ENCODE measurements at regions not wholly inside any gene's neighbourhood (a gene's known extent, or its start where the extent isn't known, plus 50 kb on each side); places are given as distances from the start of the nearest gene placed in this dataset.

DNA sequence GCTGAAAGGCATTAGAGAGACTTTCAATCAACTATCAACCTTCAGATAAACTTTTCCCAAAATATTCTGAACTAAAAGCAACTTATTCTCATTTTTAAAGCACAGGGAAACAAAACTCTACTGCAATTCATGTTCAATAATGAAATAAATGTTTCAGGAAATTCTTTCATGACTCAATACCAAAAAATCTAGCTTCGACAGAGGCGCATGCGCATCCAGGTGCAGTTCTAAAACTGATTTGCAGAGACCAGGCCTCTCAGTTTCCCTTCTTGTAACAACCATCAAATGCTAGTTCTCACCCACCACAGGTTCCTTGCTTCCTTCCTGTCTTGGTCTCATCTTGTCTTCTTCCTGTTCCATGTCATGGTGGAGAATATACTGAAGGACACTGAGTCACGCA, 55.3 kb upstream of the NRBF2 start:
- WGBS, 2 donors, result 95 to 96% methylated on average over 4 of the region's 4 CpGs
- Histone ChIP-seq H3K9me3 (no peaks in the 10 kb centered on the region), H3K4me1 (no peaks in the 10 kb centered on the region), H3K4me3 (no peak overlapping the region), H3K27ac (no peak overlapping the region), H3K36me3 (no peaks in the 10 kb centered on the region), H3K27me3 (no peaks in the 10 kb centered on the region)
- DNase-seq (ENCODE audit: low spot score in 2 of 2), result no peak
- TF ChIP-seq EP300 (IDR thresholded peaks at IDR 0.05) (no peak), POLR2A (IDR thresholded peaks at IDR 0.05) (no peak)
- TF ChIP-seq, protein P1, sequence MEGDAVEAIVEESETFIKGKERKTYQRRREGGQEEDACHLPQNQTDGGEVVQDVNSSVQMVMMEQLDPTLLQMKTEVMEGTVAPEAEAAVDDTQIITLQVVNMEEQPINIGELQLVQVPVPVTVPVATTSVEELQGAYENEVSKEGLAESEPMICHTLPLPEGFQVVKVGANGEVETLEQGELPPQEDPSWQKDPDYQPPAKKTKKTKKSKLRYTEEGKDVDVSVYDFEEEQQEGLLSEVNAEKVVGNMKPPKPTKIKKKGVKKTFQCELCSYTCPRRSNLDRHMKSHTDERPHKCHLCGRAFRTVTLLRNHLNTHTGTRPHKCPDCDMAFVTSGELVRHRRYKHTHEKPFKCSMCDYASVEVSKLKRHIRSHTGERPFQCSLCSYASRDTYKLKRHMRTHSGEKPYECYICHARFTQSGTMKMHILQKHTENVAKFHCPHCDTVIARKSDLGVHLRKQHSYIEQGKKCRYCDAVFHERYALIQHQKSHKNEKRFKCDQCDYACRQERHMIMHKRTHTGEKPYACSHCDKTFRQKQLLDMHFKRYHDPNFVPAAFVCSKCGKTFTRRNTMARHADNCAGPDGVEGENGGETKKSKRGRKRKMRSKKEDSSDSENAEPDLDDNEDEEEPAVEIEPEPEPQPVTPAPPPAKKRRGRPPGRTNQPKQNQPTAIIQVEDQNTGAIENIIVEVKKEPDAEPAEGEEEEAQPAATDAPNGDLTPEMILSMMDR (IDR thresholded peaks at IDR 0.05), result no peak

DNA sequence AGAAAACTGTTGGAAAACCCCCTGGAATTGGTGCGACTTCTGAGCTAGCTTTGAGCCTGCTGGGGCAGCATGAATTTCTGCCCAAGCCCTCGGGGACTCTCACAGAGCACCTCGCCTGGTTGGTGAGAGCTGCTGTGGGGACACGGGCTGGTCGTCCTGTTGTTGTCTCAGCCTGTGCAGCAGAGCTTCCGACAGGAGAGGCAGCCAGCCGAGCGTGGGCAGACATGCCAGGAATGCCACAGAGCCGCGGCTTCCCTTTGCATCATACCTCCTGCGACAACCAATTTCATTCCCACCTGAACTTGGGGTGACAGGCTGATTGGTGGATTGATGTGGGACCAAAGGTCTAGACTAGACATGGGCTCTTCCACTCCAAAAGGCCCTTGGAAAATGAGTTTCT, 60.2 kb upstream of the NRBF2 start:
- no peaks in the 10 kb centered on the region for H3K27me3 ChIP-seq
- H3K27ac ChIP-seq, result no peak overlapping the region
- no peaks in the 10 kb centered on the region for H3K36me3 ChIP-seq
- DNase-seq (ENCODE audit: low spot score in 2 of 2), result no peak
- 82 to 84% methylated on average over 9 to 11 of the region's 11 CpGs for WGBS, 2 donors
- no peak for TF ChIP-seq POLR2A (IDR thresholded peaks at IDR 0.05)
- TF ChIP-seq, protein P1 (IDR thresholded peaks at IDR 0.05), result no peak
- no peak for TF ChIP-seq EP300 (IDR thresholded peaks at IDR 0.05)
- no peaks in the 10 kb centered on the region for H3K4me1 ChIP-seq
- H3K4me3 ChIP-seq, result no peak overlapping the region
- H3K9me3 ChIP-seq, result no peaks in the 10 kb centered on the region

DNA sequence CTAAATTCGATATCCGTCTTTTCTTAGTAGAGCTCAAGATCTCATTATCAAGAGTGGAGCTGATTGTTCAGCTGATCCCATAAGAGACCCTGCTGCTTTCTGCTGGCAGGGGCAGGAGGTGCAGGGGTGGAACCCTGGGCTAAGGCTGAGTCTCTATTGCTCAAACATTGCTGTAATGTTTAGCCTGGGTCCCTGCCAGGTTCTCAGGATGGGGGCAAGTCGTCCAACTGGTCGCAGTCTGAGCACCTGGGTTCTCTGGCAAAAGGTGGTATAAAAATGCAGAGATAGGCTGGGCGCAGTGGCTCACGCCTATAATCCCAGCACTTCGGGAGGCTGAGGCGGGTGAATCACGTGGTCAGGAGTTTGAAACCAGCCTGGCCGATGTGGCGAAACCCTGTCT, 62.0 kb upstream of the NRBF2 start:
- Histone ChIP-seq H3K9me3 (no peaks in the 10 kb centered on the region), H3K4me3 (no peak overlapping the region), H3K27ac (no peak overlapping the region), H3K4me1 (no peaks in the 10 kb centered on the region), H3K36me3 (no peaks in the 10 kb centered on the region), H3K27me3 (no peaks in the 10 kb centered on the region)
- no peak for DNase-seq (ENCODE audit: low spot score in 2 of 2)
- WGBS, 2 donors, result 87 to 90% methylated on average over 11 of the region's 11 CpGs
- no peak for TF ChIP-seq POLR2A (IDR thresholded peaks at IDR 0.05)
- no peak for TF ChIP-seq EP300 (IDR thresholded peaks at IDR 0.05)
- TF ChIP-seq, protein P1 (IDR thresholded peaks at IDR 0.05), result no peak

DNA sequence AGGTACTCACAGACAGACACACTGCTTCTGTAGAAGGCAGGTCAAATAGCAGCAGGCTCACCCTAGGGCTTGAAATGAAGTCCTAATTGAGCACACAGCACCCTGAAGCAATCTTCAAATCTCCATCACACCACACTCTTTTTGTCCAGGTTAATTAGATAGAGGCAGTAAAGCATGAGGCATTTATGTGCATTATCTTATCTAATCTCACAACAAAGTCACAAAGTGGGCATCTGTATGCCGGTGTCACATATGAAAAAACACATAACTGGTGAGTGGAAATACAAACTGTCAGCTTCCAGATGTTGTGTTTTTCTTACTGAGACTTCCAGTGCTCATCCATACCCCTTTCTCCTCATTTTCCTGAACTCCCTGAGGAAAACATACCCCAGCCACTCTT, 63.8 kb upstream of the NRBF2 start:
- Histone ChIP-seq H3K9me3 (no peaks in the 10 kb centered on the region), H3K27ac (no peak overlapping the region), H3K4me1 (peaks cover 0 to 8% (median 1%) of the 10 kb centered on the region in 4 donors), H3K27me3 (no peaks in the 10 kb centered on the region), H3K36me3 (no peaks in the 10 kb centered on the region), H3K4me3 (no peak overlapping the region)
- no peak for DNase-seq (ENCODE audit: low spot score in 2 of 2)
- TF ChIP-seq POLR2A (IDR thresholded peaks at IDR 0.05) (no peak), EP300 (IDR thresholded peaks at IDR 0.05) (no peak)
- TF ChIP-seq, protein P1 (IDR thresholded peaks at IDR 0.05), result no peak
- 78 to 94% methylated on average over 1 of the region's 1 CpG for WGBS, 2 donors

DNA sequence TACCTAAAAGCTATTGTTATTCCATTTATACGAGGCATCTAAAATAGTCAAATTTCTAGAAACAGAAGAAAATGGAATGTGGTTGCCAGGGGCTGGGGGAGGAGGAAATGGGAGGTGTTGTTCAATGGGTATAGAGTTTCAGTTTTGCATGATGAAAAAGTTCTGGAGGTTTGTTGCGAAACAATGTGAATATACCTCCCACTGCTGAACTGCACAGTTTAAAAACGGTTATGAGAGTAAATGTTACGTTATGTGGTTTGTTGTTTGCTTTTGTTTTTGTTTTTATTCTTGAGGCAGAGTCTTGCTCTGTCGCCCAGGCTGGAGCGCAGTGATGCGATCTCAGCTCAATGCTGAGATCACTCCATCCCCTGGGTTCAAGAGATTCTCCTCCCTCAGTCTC, 64.9 kb upstream of the NRBF2 start:
- H3K9me3 ChIP-seq, result no peaks in the 10 kb centered on the region
- TF ChIP-seq EP300 (IDR thresholded peaks at IDR 0.05) (no peak), POLR2A (IDR thresholded peaks at IDR 0.05) (no peak)
- TF ChIP-seq, protein P1 (IDR thresholded peaks at IDR 0.05), result no peak
- H3K27ac ChIP-seq, result no peak overlapping the region
- H3K36me3 ChIP-seq, result no peaks in the 10 kb centered on the region
- H3K4me1 ChIP-seq, result peaks cover 0 to 12% (median 2%) of the 10 kb centered on the region in 4 donors
- WGBS, 2 donors, result 67 to 78% methylated on average over 7 of the region's 7 CpGs
- no peak overlapping the region for H3K4me3 ChIP-seq
- H3K27me3 ChIP-seq, result no peaks in the 10 kb centered on the region
- DNase-seq (ENCODE audit: low spot score in 2 of 2), result no peak

Data from tibial nerve (tissue), 4 donors.